ENCODE measurements at regions not wholly inside any gene's neighbourhood (a gene's known extent, or its start where the extent isn't known, plus 50 kb on each side); places are given as distances from the start of the nearest gene placed in this dataset.

- 81% methylated on average over 2 of the region's 2 CpGs for WGBS (ENCODE audit: low lambda C conversion rate, missing lambda C conversion rate)
- no peak for DNase-seq (ENCODE audit: low spot score)
- Histone ChIP-seq H3K4me2 (no peak overlapping the region), H3K79me2 (no peaks in the 10 kb centered on the region), H3K36me3 (replicated peaks; ENCODE audit: insufficient read depth, low read depth) (no peaks in the 10 kb centered on the region), H2AFZ (no peak overlapping the region), H3K9me3 (ENCODE audit: low read depth) (no peaks in the 10 kb centered on the region), H3K4me3 (no peak overlapping the region), H3K27ac (no peak overlapping the region), H3K27me3 (no peaks in the 10 kb centered on the region), H3K9me2 (replicated peaks; ENCODE audit: insufficient read depth) (no peaks in the 10 kb centered on the region), H4K20me1 (ENCODE audit: insufficient read depth, poor library complexity, severe bottlenecking) (no peaks in the 10 kb centered on the region), H3K4me1 (ENCODE audit: insufficient read depth) (no peaks in the 10 kb centered on the region)
- TF ChIP-seq EZH2 (IDR thresholded peaks at IDR 0.05; ENCODE audit: borderline replicate concordance) (no peak), EZH2phosphoT487 (IDR thresholded peaks at IDR 0.05; ENCODE audit: low read depth, severe bottlenecking, unreplicated experiment) (no peak)
- TF ChIP-seq, protein P1, sequence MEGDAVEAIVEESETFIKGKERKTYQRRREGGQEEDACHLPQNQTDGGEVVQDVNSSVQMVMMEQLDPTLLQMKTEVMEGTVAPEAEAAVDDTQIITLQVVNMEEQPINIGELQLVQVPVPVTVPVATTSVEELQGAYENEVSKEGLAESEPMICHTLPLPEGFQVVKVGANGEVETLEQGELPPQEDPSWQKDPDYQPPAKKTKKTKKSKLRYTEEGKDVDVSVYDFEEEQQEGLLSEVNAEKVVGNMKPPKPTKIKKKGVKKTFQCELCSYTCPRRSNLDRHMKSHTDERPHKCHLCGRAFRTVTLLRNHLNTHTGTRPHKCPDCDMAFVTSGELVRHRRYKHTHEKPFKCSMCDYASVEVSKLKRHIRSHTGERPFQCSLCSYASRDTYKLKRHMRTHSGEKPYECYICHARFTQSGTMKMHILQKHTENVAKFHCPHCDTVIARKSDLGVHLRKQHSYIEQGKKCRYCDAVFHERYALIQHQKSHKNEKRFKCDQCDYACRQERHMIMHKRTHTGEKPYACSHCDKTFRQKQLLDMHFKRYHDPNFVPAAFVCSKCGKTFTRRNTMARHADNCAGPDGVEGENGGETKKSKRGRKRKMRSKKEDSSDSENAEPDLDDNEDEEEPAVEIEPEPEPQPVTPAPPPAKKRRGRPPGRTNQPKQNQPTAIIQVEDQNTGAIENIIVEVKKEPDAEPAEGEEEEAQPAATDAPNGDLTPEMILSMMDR (IDR thresholded peaks at IDR 0.05; ENCODE audit: poor library complexity), result no peak
Measured at GRCh38 chr13:107675847-107676550, 539.3 kb downstream of the LIG4 start.

GRCh38 chr13:107669391-107669993, 545.8 kb downstream of the LIG4 start:
- no peaks in the 10 kb centered on the region for H3K79me2 ChIP-seq
- no peaks in the 10 kb centered on the region for H3K4me1 ChIP-seq (ENCODE audit: insufficient read depth)
- TF ChIP-seq EZH2phosphoT487 (IDR thresholded peaks at IDR 0.05; ENCODE audit: low read depth, severe bottlenecking, unreplicated experiment), result no peak
- TF ChIP-seq, protein P1 (IDR thresholded peaks at IDR 0.05; ENCODE audit: poor library complexity), result no peak
- no peak overlapping the region for H2AFZ ChIP-seq
- no peaks in the 10 kb centered on the region for H3K9me3 ChIP-seq (ENCODE audit: low read depth)
- H3K27me3 ChIP-seq, result no peaks in the 10 kb centered on the region
- 81% methylated on average over 8 of the region's 8 CpGs for WGBS (ENCODE audit: low lambda C conversion rate, missing lambda C conversion rate)
- H3K4me2 ChIP-seq, result no peak overlapping the region
- H3K27ac ChIP-seq, result no peak overlapping the region
- no peaks in the 10 kb centered on the region for H4K20me1 ChIP-seq (ENCODE audit: insufficient read depth, poor library complexity, severe bottlenecking)
- no peak for DNase-seq (ENCODE audit: low spot score)
- H3K9me2 ChIP-seq (replicated peaks; ENCODE audit: insufficient read depth), result no peaks in the 10 kb centered on the region
- no peak overlapping the region for H3K4me3 ChIP-seq
- H3K36me3 ChIP-seq (replicated peaks; ENCODE audit: insufficient read depth, low read depth), result no peaks in the 10 kb centered on the region

GRCh38 chr13:107665926-107666458, 549.3 kb downstream of the LIG4 start:
- H3K27me3 ChIP-seq, result no peaks in the 10 kb centered on the region
- H3K4me3 ChIP-seq, result no peak overlapping the region
- WGBS (ENCODE audit: low lambda C conversion rate, missing lambda C conversion rate), result 88% methylated on average over 2 of the region's 2 CpGs
- no peaks in the 10 kb centered on the region for H3K36me3 ChIP-seq (replicated peaks; ENCODE audit: insufficient read depth, low read depth)
- H3K4me2 ChIP-seq, result no peak overlapping the region
- no peaks in the 10 kb centered on the region for H3K4me1 ChIP-seq (ENCODE audit: insufficient read depth)
- no peak overlapping the region for H3K27ac ChIP-seq
- H3K79me2 ChIP-seq, result no peaks in the 10 kb centered on the region
- no peaks in the 10 kb centered on the region for H3K9me2 ChIP-seq (replicated peaks; ENCODE audit: insufficient read depth)
- TF ChIP-seq EZH2phosphoT487 (IDR thresholded peaks at IDR 0.05; ENCODE audit: low read depth, severe bottlenecking, unreplicated experiment), result no peak
- TF ChIP-seq, protein P1 (IDR thresholded peaks at IDR 0.05; ENCODE audit: poor library complexity), result no peak
- no peak for TF ChIP-seq EZH2 (IDR thresholded peaks at IDR 0.05; ENCODE audit: borderline replicate concordance)
- H4K20me1 ChIP-seq (ENCODE audit: insufficient read depth, poor library complexity, severe bottlenecking), result no peaks in the 10 kb centered on the region
- no peaks in the 10 kb centered on the region for H3K9me3 ChIP-seq (ENCODE audit: low read depth)
- H2AFZ ChIP-seq, result no peak overlapping the region
- DNase-seq (ENCODE audit: low spot score), result no peak

All from hepatocyte (in vitro differentiated cells).